Astrocyte (in vitro differentiated cells and primary cell): ENCODE measurements at regions not wholly inside any gene's neighbourhood (a gene's known extent, or its start where the extent isn't known, plus 50 kb on each side); places are given as distances from the start of the nearest gene placed in this dataset.

ENCODE experiments used
- DNase-seq: peaks from one replicate; pipeline ENCODE4 v3.0.0-alpha.2; 2010; ENCODE audit warnings: low read depth
- FAIRE-seq: peaks from 2 replicates; lab custom pipeline; 2011; peaks lifted over from hg19 to GRCh38; lab: Jason Lieb, UNC
- H2AFZ ChIP-seq: 2 replicates; pipeline ENCODE4 v1.6.0; 2012; ENCODE audit warnings: low read depth, low read length, inconsistent platforms
- H3K27ac ChIP-seq: 2 replicates; pipeline ENCODE4 v1.5.1; 2011; ENCODE audit warnings: low read depth, low read length, inconsistent platforms
- H3K27me3 ChIP-seq: 2 replicates; pipeline ENCODE4 v1.6.0; 2011; ENCODE audit warnings: low read length, inconsistent platforms; ENCODE audit not compliant: insufficient read depth
- H3K36me3 ChIP-seq: 2 replicates; pipeline ENCODE4 v1.5.1; 2011; ENCODE audit warnings: low read length, inconsistent platforms; ENCODE audit not compliant: insufficient read depth
- H3K4me1 ChIP-seq: 2 replicates; pipeline ENCODE4 v1.5.1; 2011; ENCODE audit warnings: low read length, inconsistent platforms; ENCODE audit not compliant: insufficient read depth
- H3K4me2 ChIP-seq: 2 replicates; pipeline ENCODE4 v1.6.0; 2012; ENCODE audit warnings: low read length, inconsistent platforms
- H3K4me3 ChIP-seq: 2 replicates; pipeline ENCODE4 v1.5.1; 2011; ENCODE audit warnings: low read depth, mild to moderate bottlenecking, low read length, inconsistent platforms; ENCODE audit not compliant: insufficient read depth
- H3K79me2 ChIP-seq: 2 replicates; pipeline ENCODE4 v1.6.0; 2012; ENCODE audit warnings: mild to moderate bottlenecking, low read length, inconsistent platforms; ENCODE audit not compliant: insufficient read depth
- H3K9ac ChIP-seq: 2 replicates; pipeline ENCODE4 v1.6.0; 2012; ENCODE audit warnings: mild to moderate bottlenecking, low read length, inconsistent platforms
- H3K9me3 ChIP-seq: 2 replicates; pipeline ENCODE4 v1.5.1; 2012; ENCODE audit warnings: low read depth, mild to moderate bottlenecking, low read length, inconsistent platforms; ENCODE audit not compliant: insufficient read depth
- H4K20me1 ChIP-seq: 2 replicates; pipeline ENCODE4 v1.6.0; 2012; ENCODE audit warnings: low read length, inconsistent platforms; ENCODE audit not compliant: insufficient read depth
- H3K27ac Mint-ChIP-seq: one replicate; pipeline ENCODE4 v1.8.0; 2021; ENCODE audit warnings: mild to moderate bottlenecking, mixed read lengths; ENCODE audit not compliant: unreplicated experiment
- H3K27me3 Mint-ChIP-seq: one replicate; pipeline ENCODE4 v1.8.0; 2021; ENCODE audit warnings: low read depth, mixed read lengths; ENCODE audit not compliant: unreplicated experiment
- H3K36me3 Mint-ChIP-seq: one replicate; pipeline ENCODE4 v1.8.0; 2021; ENCODE audit warnings: low read depth, mixed read lengths; ENCODE audit not compliant: unreplicated experiment
- H3K4me1 Mint-ChIP-seq: one replicate; pipeline ENCODE4 v1.8.0; 2021; ENCODE audit warnings: low read depth, mixed read lengths; ENCODE audit not compliant: unreplicated experiment
- H3K4me3 Mint-ChIP-seq: one replicate; pipeline ENCODE4 v1.8.0; 2021; ENCODE audit warnings: mild to moderate bottlenecking, moderate library complexity, mixed read lengths; ENCODE audit not compliant: unreplicated experiment
- H3K9me3 Mint-ChIP-seq: one replicate; pipeline ENCODE4 v1.8.0; 2021; ENCODE audit warnings: mild to moderate bottlenecking, mixed read lengths; ENCODE audit not compliant: unreplicated experiment
- EZH2 ChIP-seq: IDR thresholded peaks from 2 replicates; pipeline ENCODE4 v1.6.1; 2012; ENCODE audit warnings: mild to moderate bottlenecking, low read length, inconsistent platforms; ENCODE audit not compliant: insufficient read depth
- TF ChIP-seq, protein P1 (sequence below): IDR thresholded peaks from 2 replicates; pipeline ENCODE4 v1.5.1; 2011; ENCODE audit warnings: low read depth, mild to moderate bottlenecking, inconsistent platforms, low read length, moderate library complexity; ENCODE audit not compliant: insufficient read depth

DNA sequence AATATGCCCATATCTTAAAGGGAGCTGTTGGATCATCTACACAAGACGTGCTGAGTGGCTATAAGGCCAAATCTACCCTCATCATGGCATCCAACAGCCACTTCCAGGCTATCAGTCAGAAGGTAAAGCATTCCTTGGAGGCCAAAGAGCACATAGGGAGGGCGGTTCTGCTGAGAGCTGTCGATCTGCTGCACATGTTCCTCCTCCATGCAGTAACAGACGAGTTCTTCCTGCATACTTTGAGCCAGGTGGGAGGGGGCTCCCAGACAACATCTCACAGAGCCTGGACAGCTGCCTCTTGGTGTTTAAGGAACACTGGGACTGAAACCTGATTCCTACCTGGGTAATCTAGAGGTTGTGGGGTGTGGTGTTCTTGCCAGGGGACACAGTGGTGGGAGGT is 93.3 kb upstream of the RAI14 start:
- no peak overlapping the region for H3K27ac Mint-ChIP-seq
- FAIRE-seq: no peak
- Histone ChIP-seq H3K9ac (no peak overlapping the region), H2AFZ (no peak overlapping the region), H3K27ac (no peak overlapping the region), H3K4me1 (peaks cover 22% of the 10 kb centered on the region), H4K20me1 (no peaks in the 10 kb centered on the region), H3K4me3 (no peak overlapping the region), H3K79me2 (no peaks in the 10 kb centered on the region), H3K27me3 (no peaks in the 10 kb centered on the region), H3K4me2 (no peak overlapping the region), H3K36me3 (no peaks in the 10 kb centered on the region), H3K9me3 (no peaks in the 10 kb centered on the region)
- DNase-seq: no peak
- no peaks in the 10 kb centered on the region for H3K9me3 Mint-ChIP-seq
- no peak for TF ChIP-seq EZH2
- TF ChIP-seq, protein P1, sequence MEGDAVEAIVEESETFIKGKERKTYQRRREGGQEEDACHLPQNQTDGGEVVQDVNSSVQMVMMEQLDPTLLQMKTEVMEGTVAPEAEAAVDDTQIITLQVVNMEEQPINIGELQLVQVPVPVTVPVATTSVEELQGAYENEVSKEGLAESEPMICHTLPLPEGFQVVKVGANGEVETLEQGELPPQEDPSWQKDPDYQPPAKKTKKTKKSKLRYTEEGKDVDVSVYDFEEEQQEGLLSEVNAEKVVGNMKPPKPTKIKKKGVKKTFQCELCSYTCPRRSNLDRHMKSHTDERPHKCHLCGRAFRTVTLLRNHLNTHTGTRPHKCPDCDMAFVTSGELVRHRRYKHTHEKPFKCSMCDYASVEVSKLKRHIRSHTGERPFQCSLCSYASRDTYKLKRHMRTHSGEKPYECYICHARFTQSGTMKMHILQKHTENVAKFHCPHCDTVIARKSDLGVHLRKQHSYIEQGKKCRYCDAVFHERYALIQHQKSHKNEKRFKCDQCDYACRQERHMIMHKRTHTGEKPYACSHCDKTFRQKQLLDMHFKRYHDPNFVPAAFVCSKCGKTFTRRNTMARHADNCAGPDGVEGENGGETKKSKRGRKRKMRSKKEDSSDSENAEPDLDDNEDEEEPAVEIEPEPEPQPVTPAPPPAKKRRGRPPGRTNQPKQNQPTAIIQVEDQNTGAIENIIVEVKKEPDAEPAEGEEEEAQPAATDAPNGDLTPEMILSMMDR: no peak
- H3K4me1 Mint-ChIP-seq: peaks cover 8% of the 10 kb centered on the region
- H3K36me3 Mint-ChIP-seq: peaks cover 2% of the 10 kb centered on the region
- H3K27me3 Mint-ChIP-seq: peaks cover 4% of the 10 kb centered on the region
- no peak overlapping the region for H3K4me3 Mint-ChIP-seq

DNA sequence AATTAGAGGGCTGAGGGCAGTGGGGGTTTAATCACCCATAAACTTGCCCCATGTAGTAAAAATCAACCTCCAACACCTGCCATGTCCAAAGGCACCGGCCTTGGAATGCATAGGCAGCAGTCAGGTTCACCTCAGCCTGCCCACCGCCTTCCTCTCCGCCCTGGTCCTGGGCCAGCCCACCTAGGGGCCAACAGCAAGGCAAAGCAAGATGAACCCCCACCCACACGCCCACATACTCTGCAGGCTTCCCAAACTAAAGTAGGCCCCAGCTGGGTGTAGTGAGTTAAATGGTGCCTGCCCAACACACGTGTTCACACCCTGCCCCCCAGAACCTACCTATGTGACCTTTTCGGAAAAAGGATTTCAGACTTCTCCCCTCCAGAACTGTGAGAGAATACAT is 92.9 kb upstream of the RAI14 start:
- Histone ChIP-seq H2AFZ (no peak overlapping the region), H3K4me2 (peak overlapping the region; percentile 69)

More for the DNA sequence above, 92.9 kb upstream of the RAI14 start:
- FAIRE-seq: no peak
- Histone ChIP-seq H3K9ac (peak overlapping the region; percentile 77), H3K36me3 (no peaks in the 10 kb centered on the region), H3K4me3 (no peak overlapping the region), H3K27me3 (no peaks in the 10 kb centered on the region), H4K20me1 (no peaks in the 10 kb centered on the region), H3K4me1 (peaks cover 22% of the 10 kb centered on the region), H3K9me3 (no peaks in the 10 kb centered on the region), H3K27ac (peak overlapping the region; percentile 76), H3K79me2 (no peaks in the 10 kb centered on the region)
- no peaks in the 10 kb centered on the region for H3K9me3 Mint-ChIP-seq
- H3K36me3 Mint-ChIP-seq: peaks cover 2% of the 10 kb centered on the region
- H3K4me3 Mint-ChIP-seq: no peak overlapping the region
- TF ChIP-seq, protein P1: no peak
- no peak for TF ChIP-seq EZH2
- H3K4me1 Mint-ChIP-seq: peaks cover 8% of the 10 kb centered on the region
- DNase-seq: no peak
- no peak overlapping the region for H3K27ac Mint-ChIP-seq
- H3K27me3 Mint-ChIP-seq: peaks cover under 1% of the 10 kb centered on the region
